GM12864 (cell line): ENCODE measurements at regions not wholly inside any gene's neighbourhood (a gene's known extent, or its start where the extent isn't known, plus 50 kb on each side); places are given as distances from the start of the nearest gene placed in this dataset.

Experiments used
- DNase-seq: peaks from one replicate; pipeline ENCODE4 v3.0.0-alpha.2; 2011; ENCODE audit warnings: low read depth
- H3K4me3 ChIP-seq: 2 replicates; pipeline ENCODE4 v1.5.1; 2011; ENCODE audit warnings: mild to moderate bottlenecking, low read depth, low read length, control low read depth
- TF ChIP-seq, protein P1 (sequence below): IDR thresholded peaks from 2 replicates; pipeline ENCODE4 v1.5.1; 2011; ENCODE audit warnings: low read depth, mild to moderate bottlenecking, moderate library complexity, low read length, control low read depth, inconsistent platforms; ENCODE audit errors: missing control alignments

DNA sequence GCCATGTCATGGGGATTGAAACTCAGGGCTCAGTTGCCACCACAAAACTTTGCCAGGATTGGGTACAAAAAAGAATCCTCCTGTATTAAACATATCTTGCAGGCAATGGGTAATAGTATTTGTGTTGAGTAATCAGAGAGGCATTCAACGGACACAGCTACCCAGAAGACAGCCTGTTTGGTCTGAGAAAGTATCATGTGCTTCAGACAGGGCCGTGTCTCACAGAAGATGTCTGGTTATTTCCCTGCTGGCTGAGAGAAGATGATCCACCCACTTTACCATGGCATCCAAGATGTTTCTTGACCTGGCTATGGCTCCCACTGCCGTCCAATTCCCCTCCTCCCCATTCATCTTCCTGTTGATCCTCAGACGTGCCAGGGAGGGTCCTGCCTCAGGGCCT lies 304.3 kb upstream of the XYLT1 start:
- TF ChIP-seq, protein P1, sequence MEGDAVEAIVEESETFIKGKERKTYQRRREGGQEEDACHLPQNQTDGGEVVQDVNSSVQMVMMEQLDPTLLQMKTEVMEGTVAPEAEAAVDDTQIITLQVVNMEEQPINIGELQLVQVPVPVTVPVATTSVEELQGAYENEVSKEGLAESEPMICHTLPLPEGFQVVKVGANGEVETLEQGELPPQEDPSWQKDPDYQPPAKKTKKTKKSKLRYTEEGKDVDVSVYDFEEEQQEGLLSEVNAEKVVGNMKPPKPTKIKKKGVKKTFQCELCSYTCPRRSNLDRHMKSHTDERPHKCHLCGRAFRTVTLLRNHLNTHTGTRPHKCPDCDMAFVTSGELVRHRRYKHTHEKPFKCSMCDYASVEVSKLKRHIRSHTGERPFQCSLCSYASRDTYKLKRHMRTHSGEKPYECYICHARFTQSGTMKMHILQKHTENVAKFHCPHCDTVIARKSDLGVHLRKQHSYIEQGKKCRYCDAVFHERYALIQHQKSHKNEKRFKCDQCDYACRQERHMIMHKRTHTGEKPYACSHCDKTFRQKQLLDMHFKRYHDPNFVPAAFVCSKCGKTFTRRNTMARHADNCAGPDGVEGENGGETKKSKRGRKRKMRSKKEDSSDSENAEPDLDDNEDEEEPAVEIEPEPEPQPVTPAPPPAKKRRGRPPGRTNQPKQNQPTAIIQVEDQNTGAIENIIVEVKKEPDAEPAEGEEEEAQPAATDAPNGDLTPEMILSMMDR: no peak
- no peak overlapping the region for H3K4me3 ChIP-seq
- DNase-seq: no peak

DNA sequence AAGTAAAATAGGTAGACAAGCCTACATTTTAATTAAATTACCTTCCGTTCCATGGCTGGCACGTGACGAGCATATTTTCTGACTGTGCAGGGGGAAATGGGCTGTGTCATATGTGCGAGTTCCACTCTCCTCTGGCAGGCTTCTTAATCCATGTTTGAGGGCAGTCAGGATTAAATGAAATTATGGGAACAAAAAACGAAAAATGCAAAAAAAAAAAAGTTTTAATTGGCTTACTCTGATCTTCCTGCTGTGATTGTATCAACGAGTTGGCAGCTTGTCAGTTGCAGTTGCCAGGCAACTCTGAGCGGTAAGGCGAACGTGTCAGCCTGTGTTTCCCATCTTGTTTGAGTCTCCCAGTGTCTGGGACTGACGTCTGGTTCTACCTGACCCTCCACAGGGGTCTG lies 302.9 kb upstream of the XYLT1 start:
- TF ChIP-seq, protein P1: no peak
- H3K4me3 ChIP-seq: no peak overlapping the region
- no peak for DNase-seq

DNA sequence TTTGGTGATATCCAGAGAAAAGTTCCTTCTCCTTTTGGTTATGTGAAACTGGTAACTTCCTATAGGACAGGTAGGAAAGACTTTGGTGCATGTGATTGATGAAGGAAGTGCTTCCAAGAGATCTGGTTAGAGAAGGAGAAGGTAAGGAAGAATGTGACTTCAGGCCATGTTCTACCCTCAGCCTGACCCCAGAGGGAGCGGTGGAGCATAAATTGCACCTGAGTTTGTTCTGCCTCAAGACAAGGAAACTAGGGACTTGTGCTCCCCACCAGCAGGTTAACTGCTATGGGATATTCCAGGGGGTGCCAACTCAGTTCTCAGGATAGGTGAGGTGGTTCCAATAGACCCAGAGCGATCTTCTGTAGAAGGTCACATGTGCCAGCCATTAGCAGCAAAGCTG lies 299.3 kb upstream of the XYLT1 start:
- TF ChIP-seq, protein P1: peak; percentile 11
- no peak for DNase-seq
- H3K4me3 ChIP-seq: no peak overlapping the region

DNA sequence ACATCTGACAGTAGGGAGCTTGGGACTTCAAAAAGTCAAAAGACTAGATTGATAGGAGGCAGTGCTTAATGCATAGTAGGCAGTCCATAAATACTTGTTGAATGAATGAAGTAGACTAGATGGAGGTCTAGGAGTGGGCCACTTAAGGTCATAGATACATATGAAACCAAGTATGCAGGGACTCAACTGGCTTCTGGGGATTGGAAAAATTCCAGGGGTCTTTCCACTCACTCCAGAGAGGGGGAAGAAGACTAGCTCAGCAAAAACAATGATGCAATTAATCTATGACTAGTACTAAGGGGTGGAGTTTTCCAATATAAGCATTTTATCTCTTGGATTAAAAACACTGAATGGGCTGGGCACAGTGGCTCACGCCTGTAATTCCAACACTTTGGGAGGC lies 298.3 kb upstream of the XYLT1 start:
- TF ChIP-seq, protein P1: no peak
- H3K4me3 ChIP-seq: no peak overlapping the region
- no peak for DNase-seq

DNA sequence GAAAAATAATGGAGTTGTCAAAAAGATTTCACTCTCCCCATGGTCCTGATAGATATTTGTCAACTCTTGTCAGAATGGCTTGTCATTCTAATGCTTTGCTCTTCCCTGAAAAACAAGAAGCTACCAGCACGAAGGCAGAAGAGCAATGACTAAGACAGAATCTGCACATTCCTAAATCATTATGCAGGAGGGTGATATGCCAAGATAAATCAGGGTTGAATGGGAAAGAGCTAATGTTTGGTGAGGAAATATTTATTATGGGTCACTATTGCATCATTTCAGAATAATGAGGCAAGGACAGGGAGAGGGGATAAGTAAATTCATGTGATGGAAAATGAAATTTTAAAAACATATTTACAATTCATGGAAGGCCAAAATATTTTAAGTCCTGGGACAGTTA lies 297.5 kb upstream of the XYLT1 start:
- TF ChIP-seq, protein P1: no peak
- H3K4me3 ChIP-seq: no peak overlapping the region
- no peak for DNase-seq

DNA sequence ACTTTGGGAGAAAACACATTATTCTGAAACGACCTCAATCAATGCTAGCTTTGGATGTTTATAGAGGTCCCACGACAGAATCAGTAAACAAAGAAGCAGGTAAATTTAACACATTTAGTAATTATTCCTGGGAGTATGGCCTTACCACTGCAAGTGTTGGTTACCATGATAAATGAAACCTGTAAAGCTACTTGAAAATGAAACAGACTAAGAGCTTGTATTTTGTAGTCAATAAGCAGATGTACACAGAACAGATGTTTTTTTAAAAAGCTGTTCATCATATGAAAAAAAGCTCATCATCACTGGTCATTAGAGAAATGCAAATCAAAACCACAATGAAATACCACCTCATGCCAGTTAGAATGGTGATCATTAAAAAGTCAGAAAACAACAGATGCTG lies 295.3 kb upstream of the XYLT1 start:
- TF ChIP-seq, protein P1: no peak
- no peak overlapping the region for H3K4me3 ChIP-seq
- DNase-seq: no peak

DNA sequence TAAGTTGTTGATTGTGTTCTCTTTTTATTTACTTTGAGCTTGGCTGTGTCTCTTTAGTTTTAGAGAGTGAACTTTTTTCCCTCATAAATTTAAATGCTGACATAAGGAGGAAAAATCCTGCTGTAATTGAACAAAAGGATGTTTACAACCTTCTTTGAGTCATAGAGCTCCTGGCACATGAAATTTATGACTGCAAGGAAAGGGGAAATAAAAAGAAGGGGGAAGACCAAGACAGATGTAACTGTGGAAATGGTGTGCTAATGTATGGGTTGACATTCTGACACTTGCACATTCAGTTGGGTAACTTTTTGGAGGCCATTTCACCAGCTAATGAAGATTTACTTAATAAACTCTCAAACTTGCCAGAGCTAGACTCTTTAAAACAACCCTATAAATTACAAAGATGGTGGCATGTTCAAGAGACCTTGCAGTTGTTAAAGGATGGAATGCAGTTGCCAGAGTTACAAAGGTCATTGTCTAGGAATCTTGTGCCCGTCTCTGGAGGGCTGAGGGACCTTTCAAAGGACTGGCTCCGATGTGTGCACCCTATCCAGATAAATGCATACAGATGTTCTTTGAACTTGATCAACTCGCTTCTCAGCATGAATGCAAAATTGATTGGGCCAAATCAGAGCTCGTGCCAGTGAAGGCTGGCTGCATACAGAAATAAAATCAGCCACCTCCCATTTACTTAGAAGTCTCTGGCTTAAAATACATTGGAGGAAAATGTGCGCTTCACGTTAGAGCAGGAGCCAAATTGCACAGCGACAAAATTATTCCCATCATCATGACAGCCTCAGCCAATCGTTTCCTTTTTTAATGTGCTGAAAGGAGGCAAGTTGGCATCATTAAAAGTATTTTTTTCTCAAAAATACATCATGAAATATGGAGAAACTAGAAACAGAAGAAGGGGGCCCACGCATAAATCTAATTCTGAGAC lies 289.0 kb upstream of the XYLT1 start:
- TF ChIP-seq, protein P1: no peak
- DNase-seq: no peak
- H3K4me3 ChIP-seq: no peak overlapping the region
